CD14-positive monocyte (primary cell): ENCODE measurements at regions not wholly inside any gene's neighbourhood (a gene's known extent, or its start where the extent isn't known, plus 50 kb on each side); places are given as distances from the start of the nearest gene placed in this dataset.
A peak's percentile ranks its signal among the peaks of the same experiment; 100 is the strongest.

Experiments used
- DNase-seq, 3 donors: peaks; one replicate each; pipeline ENCODE4 v3.0.0-alpha.2; 2011 to 2022
- H2AFZ ChIP-seq: 2 replicates; pipeline ENCODE4 v1.6.0; 2012; ENCODE audit warnings: mild to moderate bottlenecking, low read depth, low read length, inconsistent platforms; ENCODE audit not compliant: insufficient read depth, poor library complexity, severe bottlenecking
- H3K27ac ChIP-seq, 2 donors: 1 replicate in 1 of 2; 2 replicates in 1 of 2; pipeline ENCODE4 v1.5.1; 2012 to 2013; ENCODE audit warnings: low read length in 2 of 2, control low read depth in 1 of 2, inconsistent platforms in 1 of 2, low read depth in 1 of 2, mild to moderate bottlenecking in 1 of 2
- H3K27me3 ChIP-seq, 2 donors: one replicate each; pipeline versions ENCODE4 v1.6.0 to v1.6.1; 2011 to 2013; ENCODE audit warnings: low read length in 2 of 2; ENCODE audit not compliant: control insufficient read depth in 2 of 2, insufficient read depth in 2 of 2
- H3K36me3 ChIP-seq, 2 donors: replicated peaks in 1 of 2; 1 replicate in 1 of 2; 2 replicates in 1 of 2; pipeline versions ENCODE4 v1.5.1 to v1.6.1; 2012 to 2013; ENCODE audit warnings: low read length in 2 of 2, control low read depth in 1 of 2, inconsistent platforms in 1 of 2, mild to moderate bottlenecking in 1 of 2; ENCODE audit not compliant: insufficient read depth in 2 of 2, control insufficient read depth in 1 of 2
- H3K4me1 ChIP-seq, 2 donors: 1 replicate in 1 of 2; 2 replicates in 1 of 2; pipeline versions ENCODE4 v1.5.1 to v1.6.1; 2012 to 2013; ENCODE audit warnings: low read length in 2 of 2, control low read depth in 1 of 2, inconsistent platforms in 1 of 2, mild to moderate bottlenecking in 1 of 2, moderate library complexity in 1 of 2; ENCODE audit not compliant: insufficient read depth in 2 of 2, control insufficient read depth in 1 of 2
- H3K4me2 ChIP-seq: replicated peaks from 2 replicates; pipeline ENCODE3; 2012; ENCODE audit warnings: low read length, moderate library complexity, mild to moderate bottlenecking; ENCODE audit not compliant: poor library complexity, severe bottlenecking; ENCODE audit errors: extremely low read depth
- H3K4me3 ChIP-seq, 3 experiments: fragments of 200-600 bp in 1 of 3; sonication (generic) in 1 of 3; replicated peaks in 1 of 3; 1 replicate in 2 of 3; 2 replicates in 1 of 3; pipeline ENCODE4 v1.5.1; 2011 to 2013; ENCODE audit warnings: low read length in 3 of 3, mild to moderate bottlenecking in 3 of 3, control low read depth in 2 of 3, low read depth in 2 of 3, inconsistent platforms in 1 of 3, moderate library complexity in 1 of 3
- H3K79me2 ChIP-seq: 2 replicates; pipeline ENCODE4 v1.6.0; 2012; ENCODE audit warnings: mild to moderate bottlenecking, control low read depth, inconsistent platforms, low read length, moderate library complexity; ENCODE audit not compliant: insufficient read depth
- H3K9ac ChIP-seq: 2 replicates; pipeline ENCODE4 v1.6.0; 2017; ENCODE audit warnings: low read length, mild to moderate bottlenecking; ENCODE audit not compliant: insufficient read depth, poor library complexity, severe bottlenecking
- H3K9me3 ChIP-seq, 2 donors: replicated peaks in 1 of 2; 1 replicate in 1 of 2; 2 replicates in 1 of 2; pipeline versions ENCODE4 v1.5.1 to v1.6.1; 2012 to 2013; ENCODE audit warnings: low read length in 2 of 2, control low read depth in 1 of 2; ENCODE audit not compliant: control insufficient read depth in 1 of 2, insufficient read depth in 1 of 2
- H4K20me1 ChIP-seq: 2 replicates; pipeline ENCODE4 v1.6.0; 2012; ENCODE audit warnings: mild to moderate bottlenecking, low read length, control low read depth, moderate library complexity; ENCODE audit not compliant: insufficient read depth
- H3K27ac Mint-ChIP-seq, 7 donors: one replicate each; pipeline ENCODE4 v1.8.0; 2020; ENCODE audit warnings: mild to moderate bottlenecking in 7 of 7, mixed read lengths in 7 of 7, moderate library complexity in 6 of 7, inconsistent platforms in 2 of 7
- H3K27me3 Mint-ChIP-seq, 3 donors: one replicate each; pipeline ENCODE4 v1.8.0; 2021 to 2022; ENCODE audit warnings: low read depth in 3 of 3, mild to moderate bottlenecking in 3 of 3, mixed read lengths in 3 of 3, moderate library complexity in 3 of 3, inconsistent platforms in 1 of 3
- H3K36me3 Mint-ChIP-seq, 2 donors: one replicate each; pipeline ENCODE4 v1.8.0; 2020; ENCODE audit warnings: mixed read lengths in 2 of 2, inconsistent platforms in 1 of 2, mild to moderate bottlenecking in 1 of 2
- H3K4me1 Mint-ChIP-seq: one replicate; pipeline ENCODE4 v1.8.0; 2020; ENCODE audit warnings: mild to moderate bottlenecking, mixed read lengths
- H3K4me3 Mint-ChIP-seq, 2 donors: one replicate each; pipeline ENCODE4 v1.8.0; 2020; ENCODE audit warnings: mild to moderate bottlenecking in 2 of 2, mixed read lengths in 2 of 2, moderate library complexity in 1 of 2
- H3K9me3 Mint-ChIP-seq, 7 donors: one replicate each; pipeline ENCODE4 v1.8.0; 2020 to 2022; ENCODE audit warnings: mixed read lengths in 7 of 7, mild to moderate bottlenecking in 6 of 7, moderate library complexity in 6 of 7, inconsistent platforms in 2 of 7
- WGBS: methylation state at CpG from one replicate; pipeline ENCODE4 v1.1.5; 2013; ENCODE audit warnings: missing lambda C conversion rate; ENCODE audit not compliant: insufficient coverage; 5-methylcytosine and 5-hydroxymethylcytosine counted together
- intact Hi-C, 2 donors: fragments of 100-400 bp; cut with micrococcal nuclease; formaldehyde crosslinking; loops; one replicate each; pipeline versions ENCODE4 v1.15.0 to v1.15.1; 2023
- TF ChIP-seq, protein P1 (sequence below): fragments of 200-600 bp; IDR thresholded peaks from one replicate; pipeline ENCODE4 v1.8.0; 2022; ENCODE audit warnings: antibody characterized with exemption, mild to moderate bottlenecking

DNA sequence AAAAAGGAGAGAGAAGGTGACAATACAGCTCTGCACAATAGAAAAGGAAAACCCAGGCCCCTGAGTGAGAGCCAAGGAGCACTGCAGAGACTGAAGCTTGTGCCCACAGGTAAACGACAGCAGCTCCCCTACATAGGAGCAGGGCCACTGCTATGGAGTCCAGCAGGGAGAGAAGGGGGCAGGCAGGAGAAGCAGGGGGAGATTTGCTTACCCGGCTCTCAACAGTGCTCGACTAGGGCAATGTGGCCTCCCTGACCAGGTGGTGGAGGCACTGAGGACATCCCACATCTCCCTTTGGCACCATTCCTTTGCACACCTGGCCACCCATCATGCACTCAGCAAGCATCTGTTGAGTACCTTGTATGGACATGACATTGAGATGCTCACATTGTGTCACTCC is 153.0 kb downstream of the EVX1 start:
- H3K9me3 Mint-ChIP-seq = peaks cover 0 to 7% (median 5%) of the 10 kb centered on the region in 7 donors

DNA sequence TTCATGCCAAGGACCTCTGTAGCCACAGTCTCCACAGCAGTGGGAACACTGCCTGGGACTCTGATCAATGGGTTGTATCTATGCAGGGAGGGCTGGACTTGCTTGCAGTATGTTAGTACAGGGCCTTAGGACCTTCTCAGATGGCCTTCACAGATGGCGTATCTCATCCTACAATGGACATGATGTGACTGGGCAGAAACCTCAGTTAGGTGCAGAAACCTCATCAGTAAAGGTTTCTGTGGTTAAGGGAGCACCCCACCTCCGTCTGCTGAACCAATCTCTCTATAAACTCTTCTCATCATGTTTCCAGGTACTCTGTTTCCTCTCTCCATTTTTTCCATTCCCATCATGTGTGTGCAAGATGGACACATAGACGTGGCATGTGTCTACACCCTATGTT is 154.9 kb downstream of the EVX1 start:
- H3K36me3 Mint-ChIP-seq = no peaks in the 10 kb centered on the region
- Histone ChIP-seq H4K20me1 (no peaks in the 10 kb centered on the region), H3K79me2 (no peaks in the 10 kb centered on the region), H3K4me3 (no peak overlapping the region), H3K4me2 (no peak overlapping the region), H3K9ac (no peak overlapping the region), H2AFZ (no peak overlapping the region), H3K36me3 (no peaks in the 10 kb centered on the region), H3K27ac (no peak overlapping the region), H3K4me1 (peaks cover 10% of the 10 kb centered on the region in 2 donors), H3K27me3 (peaks cover 0 to 3% of the 10 kb centered on the region in 2 donors), H3K9me3 (peaks cover 0 to 3% of the 10 kb centered on the region in 2 donors)
- no CpG with 5 or more reads among the region's 3 CpGs for WGBS
- intact Hi-C loops = no loop called here
- H3K27me3 Mint-ChIP-seq = peaks cover 13 to 17% (median 14%) of the 10 kb centered on the region in 3 donors
- DNase-seq = no peak
- no peak overlapping the region for H3K4me3 Mint-ChIP-seq
- no peak overlapping the region for H3K27ac Mint-ChIP-seq
- peaks cover 10% of the 10 kb centered on the region for H3K4me1 Mint-ChIP-seq
- TF ChIP-seq, protein P1, sequence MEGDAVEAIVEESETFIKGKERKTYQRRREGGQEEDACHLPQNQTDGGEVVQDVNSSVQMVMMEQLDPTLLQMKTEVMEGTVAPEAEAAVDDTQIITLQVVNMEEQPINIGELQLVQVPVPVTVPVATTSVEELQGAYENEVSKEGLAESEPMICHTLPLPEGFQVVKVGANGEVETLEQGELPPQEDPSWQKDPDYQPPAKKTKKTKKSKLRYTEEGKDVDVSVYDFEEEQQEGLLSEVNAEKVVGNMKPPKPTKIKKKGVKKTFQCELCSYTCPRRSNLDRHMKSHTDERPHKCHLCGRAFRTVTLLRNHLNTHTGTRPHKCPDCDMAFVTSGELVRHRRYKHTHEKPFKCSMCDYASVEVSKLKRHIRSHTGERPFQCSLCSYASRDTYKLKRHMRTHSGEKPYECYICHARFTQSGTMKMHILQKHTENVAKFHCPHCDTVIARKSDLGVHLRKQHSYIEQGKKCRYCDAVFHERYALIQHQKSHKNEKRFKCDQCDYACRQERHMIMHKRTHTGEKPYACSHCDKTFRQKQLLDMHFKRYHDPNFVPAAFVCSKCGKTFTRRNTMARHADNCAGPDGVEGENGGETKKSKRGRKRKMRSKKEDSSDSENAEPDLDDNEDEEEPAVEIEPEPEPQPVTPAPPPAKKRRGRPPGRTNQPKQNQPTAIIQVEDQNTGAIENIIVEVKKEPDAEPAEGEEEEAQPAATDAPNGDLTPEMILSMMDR = no peak
- H3K9me3 Mint-ChIP-seq = peaks cover 2 to 11% (median 9%) of the 10 kb centered on the region in 7 donors

More for the DNA sequence above, 153.0 kb downstream of the EVX1 start:
- Histone ChIP-seq H2AFZ (no peak overlapping the region), H3K36me3 (no peaks in the 10 kb centered on the region), H3K27ac (no peak overlapping the region), H3K4me2 (no peak overlapping the region), H3K9me3 (peaks cover 0 to 3% of the 10 kb centered on the region in 2 donors), H3K4me3 (no peak overlapping the region), H3K9ac (no peak overlapping the region), H3K79me2 (no peaks in the 10 kb centered on the region), H3K4me1 (peaks cover 10% of the 10 kb centered on the region in 2 donors), H3K27me3 (peaks cover 0 to 3% of the 10 kb centered on the region in 2 donors), H4K20me1 (no peaks in the 10 kb centered on the region)
- TF ChIP-seq, protein P1 = no peak
- peaks cover 15 to 20% (median 18%) of the 10 kb centered on the region in 3 donors for H3K27me3 Mint-ChIP-seq
- DNase-seq = no peak
- H3K4me3 Mint-ChIP-seq = no peak overlapping the region
- intact Hi-C loops = no loop called here
- H3K36me3 Mint-ChIP-seq = no peaks in the 10 kb centered on the region
- H3K27ac Mint-ChIP-seq = peak overlapping the region in 1 of 7 donors; percentile 7
- peaks cover 10% of the 10 kb centered on the region for H3K4me1 Mint-ChIP-seq
- no CpG with 5 or more reads among the region's 3 CpGs for WGBS
